C4-2B (cell line): ENCODE measurements at regions not wholly inside any gene's neighbourhood (a gene's known extent, or its start where the extent isn't known, plus 50 kb on each side); places are given as distances from the start of the nearest gene placed in this dataset.

ENCODE experiments used
- ZFX ChIP-seq: fragments of 450-650 bp; IDR thresholded peaks from 2 replicates; pipeline ENCODE4 v1.6.1; 2017
- TF ChIP-seq, protein P1 (sequence below): fragments of 450-650 bp; conservative IDR thresholded peaks from 2 replicates; pipeline ENCODE4 v1.5.1; 2017; ENCODE audit warnings: mild to moderate bottlenecking

DNA sequence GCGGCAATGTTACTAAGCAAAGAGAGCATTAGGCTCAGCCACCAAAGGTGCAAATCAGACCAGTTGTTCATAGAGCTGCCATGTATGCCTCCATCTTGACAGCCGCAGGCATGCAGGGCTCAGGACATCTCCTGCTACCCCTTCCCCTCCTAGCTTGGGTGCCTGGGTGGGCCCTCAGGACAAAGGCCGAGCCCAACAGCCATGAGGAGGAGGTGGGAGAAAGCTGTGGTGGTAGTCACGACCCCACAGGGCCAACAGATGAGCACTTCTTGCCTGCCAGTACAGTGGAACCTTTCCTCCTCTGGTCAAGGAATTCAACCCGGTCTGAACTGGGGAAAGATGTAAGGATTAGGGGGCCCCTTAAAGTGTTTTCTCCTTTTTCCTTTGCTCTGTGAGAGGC, 386.4 kb upstream of the SLITRK6 start:
- TF ChIP-seq, protein P1, sequence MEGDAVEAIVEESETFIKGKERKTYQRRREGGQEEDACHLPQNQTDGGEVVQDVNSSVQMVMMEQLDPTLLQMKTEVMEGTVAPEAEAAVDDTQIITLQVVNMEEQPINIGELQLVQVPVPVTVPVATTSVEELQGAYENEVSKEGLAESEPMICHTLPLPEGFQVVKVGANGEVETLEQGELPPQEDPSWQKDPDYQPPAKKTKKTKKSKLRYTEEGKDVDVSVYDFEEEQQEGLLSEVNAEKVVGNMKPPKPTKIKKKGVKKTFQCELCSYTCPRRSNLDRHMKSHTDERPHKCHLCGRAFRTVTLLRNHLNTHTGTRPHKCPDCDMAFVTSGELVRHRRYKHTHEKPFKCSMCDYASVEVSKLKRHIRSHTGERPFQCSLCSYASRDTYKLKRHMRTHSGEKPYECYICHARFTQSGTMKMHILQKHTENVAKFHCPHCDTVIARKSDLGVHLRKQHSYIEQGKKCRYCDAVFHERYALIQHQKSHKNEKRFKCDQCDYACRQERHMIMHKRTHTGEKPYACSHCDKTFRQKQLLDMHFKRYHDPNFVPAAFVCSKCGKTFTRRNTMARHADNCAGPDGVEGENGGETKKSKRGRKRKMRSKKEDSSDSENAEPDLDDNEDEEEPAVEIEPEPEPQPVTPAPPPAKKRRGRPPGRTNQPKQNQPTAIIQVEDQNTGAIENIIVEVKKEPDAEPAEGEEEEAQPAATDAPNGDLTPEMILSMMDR = no peak
- no peak for TF ChIP-seq ZFX
